Fibroblast of pulmonary artery (primary cell): ENCODE measurements at regions not wholly inside any gene's neighbourhood (a gene's known extent, or its start where the extent isn't known, plus 50 kb on each side); places are given as distances from the start of the nearest gene placed in this dataset.

Source experiments
- DNase-seq: peaks from one replicate; pipeline ENCODE4 v3.0.0-alpha.2; 2010; ENCODE audit warnings: low read depth
- H3K4me3 ChIP-seq: replicated peaks from 2 replicates; pipeline ENCODE4 v1.5.1; 2011; ENCODE audit warnings: low read depth, mild to moderate bottlenecking, control low read depth, low read length, moderate library complexity
- TF ChIP-seq, protein P1 (sequence below): IDR thresholded peaks from 2 replicates; pipeline ENCODE4 v1.5.1; 2011; ENCODE audit warnings: mild to moderate bottlenecking, control low read depth, low read length, inconsistent platforms; ENCODE audit errors: missing control alignments

DNA sequence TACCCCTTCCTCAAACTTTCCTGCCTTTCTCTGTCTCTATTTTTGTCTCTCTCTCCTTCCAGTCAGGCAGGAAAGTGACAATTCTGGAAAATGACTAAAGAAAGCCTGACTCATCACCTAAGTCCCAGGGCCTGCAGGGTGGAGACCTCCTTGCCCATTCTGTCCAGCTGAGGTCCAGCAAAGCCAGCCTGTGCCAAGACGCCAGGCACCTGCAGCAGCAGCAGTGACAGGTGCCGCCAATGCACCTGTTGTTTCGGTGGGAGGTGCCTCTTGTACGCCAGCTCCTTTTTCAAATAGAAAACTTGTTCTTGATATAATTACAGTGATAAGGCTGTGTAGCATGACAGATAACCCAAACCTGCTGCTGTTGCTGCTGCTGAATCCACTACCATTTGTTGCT is 501.3 kb downstream of the NTRK3 start:
- DNase-seq, result no peak
- TF ChIP-seq, protein P1, sequence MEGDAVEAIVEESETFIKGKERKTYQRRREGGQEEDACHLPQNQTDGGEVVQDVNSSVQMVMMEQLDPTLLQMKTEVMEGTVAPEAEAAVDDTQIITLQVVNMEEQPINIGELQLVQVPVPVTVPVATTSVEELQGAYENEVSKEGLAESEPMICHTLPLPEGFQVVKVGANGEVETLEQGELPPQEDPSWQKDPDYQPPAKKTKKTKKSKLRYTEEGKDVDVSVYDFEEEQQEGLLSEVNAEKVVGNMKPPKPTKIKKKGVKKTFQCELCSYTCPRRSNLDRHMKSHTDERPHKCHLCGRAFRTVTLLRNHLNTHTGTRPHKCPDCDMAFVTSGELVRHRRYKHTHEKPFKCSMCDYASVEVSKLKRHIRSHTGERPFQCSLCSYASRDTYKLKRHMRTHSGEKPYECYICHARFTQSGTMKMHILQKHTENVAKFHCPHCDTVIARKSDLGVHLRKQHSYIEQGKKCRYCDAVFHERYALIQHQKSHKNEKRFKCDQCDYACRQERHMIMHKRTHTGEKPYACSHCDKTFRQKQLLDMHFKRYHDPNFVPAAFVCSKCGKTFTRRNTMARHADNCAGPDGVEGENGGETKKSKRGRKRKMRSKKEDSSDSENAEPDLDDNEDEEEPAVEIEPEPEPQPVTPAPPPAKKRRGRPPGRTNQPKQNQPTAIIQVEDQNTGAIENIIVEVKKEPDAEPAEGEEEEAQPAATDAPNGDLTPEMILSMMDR, result no peak
- H3K4me3 ChIP-seq, result no peak overlapping the region

DNA sequence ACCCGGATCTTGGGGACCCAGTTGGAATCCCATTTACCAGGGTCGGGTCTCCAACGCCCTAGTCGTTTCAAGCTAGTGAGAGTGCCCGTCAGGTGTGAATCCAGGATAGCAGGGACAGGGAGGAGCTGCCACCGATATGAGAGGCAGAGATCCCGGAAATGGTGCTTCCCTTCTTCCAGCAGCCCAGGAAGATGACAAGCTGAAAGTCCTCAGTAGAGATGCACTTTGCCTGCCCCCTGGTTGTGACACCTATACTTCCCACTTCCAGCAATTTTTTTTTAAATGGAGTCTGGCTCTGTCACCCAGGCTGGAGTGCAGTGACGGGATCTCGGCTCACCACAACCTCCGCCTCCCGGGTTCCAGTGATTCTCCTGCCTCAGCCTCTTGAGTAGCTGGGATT is 503.0 kb downstream of the NTRK3 start:
- H3K4me3 ChIP-seq, result no peak overlapping the region
- no peak for DNase-seq
- TF ChIP-seq, protein P1, result no peak

DNA sequence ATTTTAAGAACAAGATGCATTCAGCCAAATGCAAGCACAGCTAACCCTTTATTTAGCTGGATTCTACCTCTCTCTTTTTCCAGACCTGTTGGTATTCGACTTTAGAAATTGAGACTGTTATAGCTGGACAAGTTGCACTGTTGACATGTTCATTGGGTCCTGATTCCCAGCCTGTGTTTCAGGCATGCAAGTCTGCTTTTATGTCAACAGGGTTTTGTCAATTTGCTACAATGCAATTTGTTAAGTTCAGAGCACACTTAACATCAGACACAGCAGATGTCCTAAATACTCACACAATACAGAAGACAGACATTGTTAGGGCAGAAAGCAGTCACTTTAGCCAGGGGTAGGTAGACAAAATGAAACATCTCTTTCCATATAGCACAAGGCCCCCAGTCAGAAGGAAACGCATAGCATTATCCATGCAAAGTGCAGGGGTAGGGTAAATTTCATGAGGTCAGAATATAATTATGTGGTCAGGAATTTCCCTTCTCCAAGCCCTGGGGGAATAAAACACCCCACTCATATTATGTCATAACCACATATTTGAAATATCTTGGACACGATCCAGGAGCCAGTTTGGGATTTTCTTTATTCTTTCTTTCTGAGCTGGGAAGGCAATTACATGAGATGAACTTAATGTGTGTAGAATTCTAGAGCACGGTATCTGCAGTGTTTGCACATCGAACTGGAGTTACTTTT is 504.1 kb downstream of the NTRK3 start:
- H3K4me3 ChIP-seq, result no peak overlapping the region
- TF ChIP-seq, protein P1, result no peak
- peak; percentile 92 for DNase-seq

DNA sequence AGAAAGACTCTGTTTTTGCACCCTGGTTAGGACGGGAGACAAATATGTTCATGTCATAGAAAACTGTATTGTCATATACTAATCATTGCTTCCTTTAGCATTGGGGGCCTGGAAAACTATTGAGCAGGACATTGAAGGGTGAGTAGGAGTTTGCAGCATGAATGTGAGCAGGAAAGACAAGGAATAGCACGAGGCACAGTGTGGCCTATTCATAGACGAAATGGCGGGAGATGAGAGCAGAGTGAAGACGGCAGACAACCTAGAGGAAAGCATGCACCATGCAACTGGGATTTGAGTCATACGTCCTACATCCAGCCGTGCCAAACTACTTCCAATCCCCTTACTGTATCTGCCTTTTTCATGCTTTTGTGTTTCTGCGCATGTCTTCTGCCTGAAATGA is 508.1 kb downstream of the NTRK3 start:
- DNase-seq, result no peak
- TF ChIP-seq, protein P1, result no peak
- no peak overlapping the region for H3K4me3 ChIP-seq

DNA sequence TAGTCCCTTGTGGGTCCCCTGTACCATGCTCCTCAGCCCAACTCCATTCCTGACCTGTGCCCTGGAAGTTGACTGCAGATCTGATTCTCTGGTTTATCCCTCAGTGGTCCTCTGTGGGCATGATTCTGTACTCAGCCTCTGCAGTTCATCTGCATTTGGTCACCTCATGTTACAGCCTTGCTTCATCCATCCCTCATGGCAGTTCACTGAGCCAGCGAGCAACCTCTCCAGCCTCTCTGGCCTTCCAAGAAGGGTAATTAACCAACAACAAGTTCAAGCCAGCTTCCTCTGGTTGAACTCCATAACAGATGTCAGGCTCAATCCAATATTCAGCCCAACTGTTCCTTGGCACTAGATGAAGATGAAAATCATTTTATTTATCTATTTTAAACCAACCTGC is 509.5 kb downstream of the NTRK3 start:
- no peak overlapping the region for H3K4me3 ChIP-seq
- TF ChIP-seq, protein P1, result no peak

DNA sequence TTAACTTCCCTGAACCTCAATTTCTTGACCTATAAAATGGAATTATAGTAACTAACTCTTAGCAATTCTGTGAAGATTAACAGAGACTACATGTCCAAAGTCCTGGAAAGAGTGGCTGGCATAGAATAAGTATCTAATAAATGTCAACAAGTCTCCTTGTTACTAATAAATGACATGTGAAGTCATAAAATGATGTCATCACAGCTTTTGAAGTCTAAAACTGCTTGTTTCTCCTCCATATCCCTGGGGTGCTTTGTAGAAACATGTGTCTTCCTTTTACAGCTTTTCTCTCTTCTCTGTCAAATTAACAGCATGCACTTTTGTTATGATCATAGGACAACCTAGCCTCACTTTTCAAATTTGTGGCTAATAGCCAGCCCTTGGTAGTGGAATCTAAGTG is 510.2 kb downstream of the NTRK3 start:
- TF ChIP-seq, protein P1, result no peak
- H3K4me3 ChIP-seq, result no peak overlapping the region
- no peak for DNase-seq

More for the DNA sequence above, 509.5 kb downstream of the NTRK3 start:
- no peak for DNase-seq

DNA sequence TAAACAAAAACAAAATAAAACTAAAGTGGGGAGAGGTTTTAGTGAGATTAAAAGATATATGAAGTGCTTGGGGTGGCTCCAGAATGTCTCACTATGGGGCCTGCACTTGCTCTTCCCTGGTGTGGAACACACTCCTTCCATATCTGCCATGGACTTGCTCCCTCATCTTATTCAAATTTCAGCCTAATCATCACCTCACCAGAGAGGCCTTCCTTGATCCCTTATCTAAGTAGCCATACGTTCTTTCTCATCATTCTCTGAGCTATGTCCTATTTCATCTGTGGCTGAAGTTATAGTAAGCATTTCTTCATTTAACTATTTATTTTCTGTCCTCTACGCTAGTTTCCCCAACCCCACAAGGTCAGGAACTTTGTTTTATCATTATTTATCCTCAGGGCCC is 511.7 kb downstream of the NTRK3 start:
- TF ChIP-seq, protein P1, result no peak
- DNase-seq, result no peak
- no peak overlapping the region for H3K4me3 ChIP-seq
